Renal pelvis (tissue), 1 donor: ENCODE measurements at regions not wholly inside any gene's neighbourhood (a gene's known extent, or its start where the extent isn't known, plus 50 kb on each side); places are given as distances from the start of the nearest gene placed in this dataset.

Source experiments
- DNase-seq: peaks from one replicate; pipeline ENCODE4 v3.0.0-alpha.2; 2013

- no peak for DNase-seq
These were observed 52.5 kb upstream of the RXFP2 start for GRCh38 chr13:31686670-31687425.
